H1 (cell line): ENCODE measurements at regions not wholly inside any gene's neighbourhood (a gene's known extent, or its start where the extent isn't known, plus 50 kb on each side); places are given as distances from the start of the nearest gene placed in this dataset.

Experiments used
- CTCF ChIA-PET: fragments of 300-600 bp; sonication (Branson Sonifier 250); formaldehyde crosslinking; loops from one replicate; lab custom pipeline; 2021; ENCODE audit not compliant: partially characterized antibody; lab: Charles Lee
- POLR2A ChIA-PET: fragments of 300-600 bp; sonication (Branson Sonifier 250); formaldehyde crosslinking; loops from one replicate; lab custom pipeline; 2021; ENCODE audit warnings: inconsistent platforms; ENCODE audit not compliant: partially characterized antibody; lab: Charles Lee
- DNase-seq, 2 experiments: peaks; one replicate each; pipeline versions ENCODE4 v3.0.0 to v3.0.0-alpha.2; 2010 to 2022; ENCODE audit warnings: low spot score in 2 of 2, low read depth in 1 of 2, mixed read lengths in 1 of 2
- FAIRE-seq: peaks from 2 replicates; lab custom pipeline; 2011; peaks lifted over from hg19 to GRCh38; lab: Jason Lieb, UNC
- H2AFZ ChIP-seq: 2 replicates; pipeline ENCODE4 v1.8.1; 2012; ENCODE audit warnings: low read length, inconsistent platforms
- H2AK5ac ChIP-seq: 2 replicates; pipeline ENCODE4 v1.6.1; 2013; ENCODE audit warnings: low read depth, low read length
- H2BK120ac ChIP-seq: replicated peaks from 2 replicates; pipeline ENCODE3; 2013; ENCODE audit warnings: low read depth, low read length, inconsistent platforms
- H2BK12ac ChIP-seq: 2 replicates; pipeline ENCODE4 v1.6.1; 2013; ENCODE audit warnings: low read depth, low read length
- H2BK15ac ChIP-seq: 2 replicates; pipeline ENCODE4 v1.6.1; 2013; ENCODE audit warnings: low read length
- H2BK20ac ChIP-seq: 2 replicates; pipeline ENCODE4 v1.6.1; 2013; ENCODE audit warnings: low read length
- H2BK5ac ChIP-seq: 2 replicates; pipeline ENCODE4 v1.6.1; 2013; ENCODE audit warnings: low read depth, low read length
- H3K14ac ChIP-seq: 2 replicates; pipeline ENCODE4 v1.6.1; 2013; ENCODE audit warnings: inconsistent platforms; ENCODE audit not compliant: insufficient read length
- H3K18ac ChIP-seq: 2 replicates; pipeline ENCODE4 v1.6.1; 2013; ENCODE audit warnings: low read length; ENCODE audit errors: extremely low read depth
- H3K23ac ChIP-seq: 2 replicates; pipeline ENCODE4 v1.6.1; 2013; ENCODE audit warnings: inconsistent platforms; ENCODE audit not compliant: insufficient read length
- H3K23me2 ChIP-seq: 2 replicates; pipeline ENCODE4 v1.6.1; 2013; ENCODE audit warnings: low read depth, low read length
- H3K27ac ChIP-seq: 2 replicates; pipeline ENCODE4 v1.6.1; 2011; ENCODE audit warnings: low read depth, low read length, inconsistent platforms
- H3K27me3 ChIP-seq, 4 experiments: replicated peaks in 1 of 4; 1 replicate in 1 of 4; 2 replicates in 3 of 4; pipeline versions ENCODE4 v1.6.1 to v1.8.1; 2011 to 2013; ENCODE audit warnings: low read length in 3 of 4, mild to moderate bottlenecking in 3 of 4, inconsistent platforms in 2 of 4, mixed read lengths in 2 of 4, moderate library complexity in 1 of 4; ENCODE audit not compliant: control insufficient read depth in 3 of 4, insufficient read depth in 3 of 4; ENCODE audit errors: extremely low read depth in 1 of 4
- H3K36me3 ChIP-seq, 4 experiments: 2 replicates each; pipeline versions ENCODE4 v1.6.1 to v1.8.1; 2011 to 2013; ENCODE audit warnings: mild to moderate bottlenecking in 4 of 4, low read length in 3 of 4, moderate library complexity in 2 of 4, control low read depth in 1 of 4, inconsistent platforms in 1 of 4; ENCODE audit not compliant: insufficient read depth in 4 of 4, control insufficient read depth in 2 of 4
- H3K4ac ChIP-seq: replicated peaks from 2 replicates; pipeline ENCODE3; 2013; ENCODE audit warnings: low read length, low read depth, mixed read lengths, inconsistent platforms; ENCODE audit not compliant: insufficient read length
- H3K4me1 ChIP-seq, 4 experiments: replicated peaks in 1 of 4; 1 replicate in 1 of 4; 2 replicates in 3 of 4; pipeline versions ENCODE4 v1.6.1 to v1.8.1; 2011 to 2013; ENCODE audit warnings: low read length in 3 of 4, inconsistent platforms in 2 of 4, mixed read lengths in 1 of 4; ENCODE audit not compliant: insufficient read depth in 4 of 4, control insufficient read depth in 3 of 4
- H3K4me2 ChIP-seq, 2 experiments: 2 replicates each; pipeline versions ENCODE4 v1.6.1 to v1.8.1; 2011 to 2013; ENCODE audit warnings: low read depth in 2 of 2, low read length in 2 of 2, control low read depth in 1 of 2, inconsistent platforms in 1 of 2, mild to moderate bottlenecking in 1 of 2; ENCODE audit not compliant: insufficient read depth in 1 of 2
- H3K4me3 ChIP-seq, 4 experiments: fragments of 200-600, 300-600 bp in 1 of 4; sonication (generic), shearing (Covaris generic), sonication (Bioruptor Twin) in 1 of 4; 2 replicates each; pipeline versions ENCODE4 v1.5.1 to v1.8.1; 2011 to 2016; ENCODE audit warnings: low read length in 4 of 4, low read depth in 3 of 4, control low read depth in 2 of 4, inconsistent platforms in 2 of 4, mild to moderate bottlenecking in 2 of 4, mixed read lengths in 1 of 4, moderate library complexity in 1 of 4; ENCODE audit not compliant: insufficient read depth in 2 of 4; ENCODE audit errors: extremely low read depth in 1 of 4
- H3K56ac ChIP-seq: replicated peaks from 2 replicates; pipeline ENCODE3; 2013; ENCODE audit warnings: low read depth, mild to moderate bottlenecking, mixed read lengths, low read length, inconsistent platforms; ENCODE audit not compliant: insufficient read length
- H3K79me1 ChIP-seq: 2 replicates; pipeline ENCODE4 v1.6.1; 2013; ENCODE audit warnings: low read depth, low read length, control low read depth
- H3K79me2 ChIP-seq, 2 experiments: 2 replicates each; pipeline versions ENCODE4 v1.6.1 to v1.8.1; 2012 to 2013; ENCODE audit warnings: low read length in 2 of 2, mild to moderate bottlenecking in 2 of 2, inconsistent platforms in 1 of 2; ENCODE audit not compliant: insufficient read depth in 2 of 2, control insufficient read depth in 1 of 2
- H3K9ac ChIP-seq, 4 experiments: replicated peaks in 1 of 4; 1 replicate in 1 of 4; 2 replicates in 3 of 4; pipeline versions ENCODE4 v1.6.1 to v1.8.1; 2011 to 2013; ENCODE audit warnings: low read depth in 3 of 4, low read length in 3 of 4, control low read depth in 2 of 4, mild to moderate bottlenecking in 2 of 4, moderate library complexity in 2 of 4, inconsistent platforms in 1 of 4; ENCODE audit errors: extremely low read depth in 1 of 4
- H3K9me3 ChIP-seq, 2 experiments: 2 replicates each; pipeline versions ENCODE4 v1.6.1 to v1.8.1; 2012 to 2013; ENCODE audit warnings: mild to moderate bottlenecking in 2 of 2, moderate library complexity in 2 of 2, control low read depth in 1 of 2, inconsistent platforms in 1 of 2, low read depth in 1 of 2, low read length in 1 of 2, mixed read lengths in 1 of 2; ENCODE audit not compliant: insufficient read depth in 2 of 2
- H4K20me1 ChIP-seq, 2 experiments: replicated peaks in 1 of 2; 2 replicates each; pipeline versions ENCODE3 to v1.8.1; 2011 to 2013; ENCODE audit warnings: inconsistent platforms in 2 of 2, low read length in 2 of 2, mild to moderate bottlenecking in 1 of 2; ENCODE audit not compliant: insufficient read depth in 2 of 2, control insufficient read depth in 1 of 2
- H4K5ac ChIP-seq: 2 replicates; pipeline ENCODE4 v1.6.1; 2013; ENCODE audit warnings: low read length, low read depth, mixed read lengths, inconsistent platforms; ENCODE audit not compliant: insufficient read length
- H4K8ac ChIP-seq: 2 replicates; pipeline ENCODE4 v1.8.0; 2013; ENCODE audit warnings: mild to moderate bottlenecking, moderate library complexity, low read length, inconsistent platforms; ENCODE audit not compliant: insufficient read depth; ENCODE audit errors: extremely low read depth
- H4K91ac ChIP-seq: replicated peaks from 2 replicates; pipeline ENCODE3; 2013; ENCODE audit warnings: low read length, mixed read lengths, inconsistent platforms; ENCODE audit not compliant: insufficient read length
- NANOG ChIP-seq: IDR thresholded peaks from 2 replicates; pipeline ENCODE4 v1.6.1; 2011; ENCODE audit warnings: low read length, low read depth, mild to moderate bottlenecking, inconsistent platforms; ENCODE audit not compliant: insufficient read depth, poor library complexity, severe bottlenecking
- POLR2AphosphoS5 ChIP-seq: IDR thresholded peaks from 2 replicates; pipeline ENCODE4 v1.6.1; 2011; ENCODE audit warnings: low read depth, low read length
- POU5F1 ChIP-seq: IDR thresholded peaks from 2 replicates; pipeline ENCODE4 v1.6.1; 2011; ENCODE audit warnings: low read depth, mild to moderate bottlenecking, low read length, moderate library complexity
- RXRA ChIP-seq: IDR thresholded peaks from 2 replicates; pipeline ENCODE4 v1.6.1; 2011; ENCODE audit warnings: low read depth, mild to moderate bottlenecking, low read length, moderate library complexity; ENCODE audit not compliant: insufficient read depth
- SAP30 ChIP-seq: fragments of 300-600 bp; sonication (generic); IDR thresholded peaks from 2 replicates; pipeline ENCODE4 v1.7.1; 2012; ENCODE audit warnings: low read length, moderate library complexity, mild to moderate bottlenecking, inconsistent platforms; ENCODE audit not compliant: insufficient read depth, insufficient replicate concordance
- WGBS, 2 experiments: shearing (Covaris generic) in 1 of 2; methylation state at CpG; one replicate each; pipeline versions ENCODE4 v1.1.6 to v1.1.7; 2013 to 2015; ENCODE audit warnings: low lambda C conversion rate in 2 of 2, mixed read lengths in 2 of 2, inconsistent platforms in 1 of 2, low coverage in 1 of 2, missing lambda C conversion rate in 1 of 2; ENCODE audit not compliant: insufficient replicate concordance in 2 of 2, insufficient coverage in 1 of 2, insufficient read length in 1 of 2; ENCODE audit errors: extremely low coverage in 1 of 2, missing lambda C conversion rate in 1 of 2; 5-methylcytosine and 5-hydroxymethylcytosine counted together
- TF ChIP-seq, protein P1 (sequence below): IDR thresholded peaks from 2 replicates; pipeline ENCODE4 v1.6.1; 2011; ENCODE audit warnings: low read length, improper control_type of control experiment
- TF ChIP-seq, protein P2 (sequence below): IDR thresholded peaks from 2 replicates; pipeline ENCODE4 v1.6.1; 2012; ENCODE audit warnings: low read length, inconsistent platforms

DNA sequence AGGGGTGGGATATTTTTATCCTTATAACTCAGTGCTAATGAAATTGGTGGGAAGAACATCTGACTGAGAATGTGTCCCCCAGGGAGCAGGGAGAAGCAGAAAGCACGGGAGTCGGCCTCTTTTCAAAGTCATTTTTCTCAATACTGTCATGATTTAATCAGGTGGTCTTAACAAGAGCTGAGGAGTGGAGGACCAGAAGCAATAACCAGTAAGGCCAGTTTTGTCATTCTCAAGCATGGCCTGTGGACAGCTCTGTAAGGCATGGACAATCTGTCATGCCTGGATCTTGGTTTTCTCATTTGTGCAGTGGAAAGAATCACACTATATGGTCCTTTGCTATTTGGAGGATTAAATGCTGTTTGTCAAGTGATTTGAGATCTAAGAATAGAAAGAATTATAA, 99.7 kb downstream of the TNFSF11 start:
- no peaks in the 10 kb centered on the region for H4K20me1 ChIP-seq
- H2BK5ac ChIP-seq: no peak overlapping the region
- WGBS, 2 experiments: 100% methylated on average over 2 of the region's 2 CpGs; no CpG with 5 or more reads in 1 of the 2 experiments
- no peak overlapping the region for H4K5ac ChIP-seq
- no peak overlapping the region for H3K9ac ChIP-seq
- H3K27me3 ChIP-seq: no peaks in the 10 kb centered on the region
- no peak overlapping the region for H3K23ac ChIP-seq
- H4K91ac ChIP-seq: no peak overlapping the region
- H3K4me1 ChIP-seq: peaks cover 0 to 11% (median 4%) of the 10 kb centered on the region in 4 experiments; a peak in 4 of 7 replicates
- no peak overlapping the region for H3K4ac ChIP-seq
- no peaks in the 10 kb centered on the region for H3K9me3 ChIP-seq
- H2BK20ac ChIP-seq: no peak overlapping the region
- H3K18ac ChIP-seq: no peak overlapping the region
- no peak overlapping the region for H2AFZ ChIP-seq
- CTCF ChIA-PET: interaction anchor here (0.6 to 1.5 kb wide), 2 partner anchors 11 to 69 kb away, joined by 3 to 4 read pairs; no protein-coding TSS in a partner anchor
- no peaks in the 10 kb centered on the region for H3K79me2 ChIP-seq
- H2BK12ac ChIP-seq: no peak overlapping the region
- H2BK15ac ChIP-seq: no peak overlapping the region
- no peak overlapping the region for H2BK120ac ChIP-seq
- POLR2A ChIA-PET: no interaction called here
- TF ChIP-seq, protein P1, sequence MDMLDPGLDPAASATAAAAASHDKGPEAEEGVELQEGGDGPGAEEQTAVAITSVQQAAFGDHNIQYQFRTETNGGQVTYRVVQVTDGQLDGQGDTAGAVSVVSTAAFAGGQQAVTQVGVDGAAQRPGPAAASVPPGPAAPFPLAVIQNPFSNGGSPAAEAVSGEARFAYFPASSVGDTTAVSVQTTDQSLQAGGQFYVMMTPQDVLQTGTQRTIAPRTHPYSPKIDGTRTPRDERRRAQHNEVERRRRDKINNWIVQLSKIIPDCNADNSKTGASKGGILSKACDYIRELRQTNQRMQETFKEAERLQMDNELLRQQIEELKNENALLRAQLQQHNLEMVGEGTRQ: no peak
- TF ChIP-seq RXRA (no peak), SAP30 (no peak), POLR2AphosphoS5 (no peak), POU5F1 (no peak), NANOG (no peak)
- TF ChIP-seq, protein P2, sequence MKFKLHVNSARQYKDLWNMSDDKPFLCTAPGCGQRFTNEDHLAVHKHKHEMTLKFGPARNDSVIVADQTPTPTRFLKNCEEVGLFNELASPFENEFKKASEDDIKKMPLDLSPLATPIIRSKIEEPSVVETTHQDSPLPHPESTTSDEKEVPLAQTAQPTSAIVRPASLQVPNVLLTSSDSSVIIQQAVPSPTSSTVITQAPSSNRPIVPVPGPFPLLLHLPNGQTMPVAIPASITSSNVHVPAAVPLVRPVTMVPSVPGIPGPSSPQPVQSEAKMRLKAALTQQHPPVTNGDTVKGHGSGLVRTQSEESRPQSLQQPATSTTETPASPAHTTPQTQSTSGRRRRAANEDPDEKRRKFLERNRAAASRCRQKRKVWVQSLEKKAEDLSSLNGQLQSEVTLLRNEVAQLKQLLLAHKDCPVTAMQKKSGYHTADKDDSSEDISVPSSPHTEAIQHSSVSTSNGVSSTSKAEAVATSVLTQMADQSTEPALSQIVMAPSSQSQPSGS: no peak
- TF ChIP-seq, all 59 proteins: peak for 0
- Histone ChIP-seq H3K4me2 (no peak overlapping the region), H3K23me2 (no peaks in the 10 kb centered on the region), H3K79me1 (no peaks in the 10 kb centered on the region), H3K4me3 (no peak overlapping the region), H3K27ac (no peak overlapping the region), H2AK5ac (no peak overlapping the region), H3K14ac (no peak overlapping the region), H3K56ac (no peak overlapping the region), H4K8ac (no peak overlapping the region), H3K36me3 (no peaks in the 10 kb centered on the region)
- no peak for DNase-seq
- no peak for FAIRE-seq
